AG08396 (cell line): ENCODE measurements at regions not wholly inside any gene's neighbourhood (a gene's known extent, or its start where the extent isn't known, plus 50 kb on each side); places are given as distances from the start of the nearest gene placed in this dataset.

Experiments
- DNase-seq: peaks from one replicate; pipeline ENCODE4 v3.0.0; 2012; ENCODE audit warnings: low spot score, mixed read lengths

- no peak for DNase-seq
Measured at GRCh38 chr5:73228052-73228451, 55.1 kb downstream of the TMEM174 start.
